ENCODE measurements at regions not wholly inside any gene's neighbourhood (a gene's known extent, or its start where the extent isn't known, plus 50 kb on each side); places are given as distances from the start of the nearest gene placed in this dataset.

DNA sequence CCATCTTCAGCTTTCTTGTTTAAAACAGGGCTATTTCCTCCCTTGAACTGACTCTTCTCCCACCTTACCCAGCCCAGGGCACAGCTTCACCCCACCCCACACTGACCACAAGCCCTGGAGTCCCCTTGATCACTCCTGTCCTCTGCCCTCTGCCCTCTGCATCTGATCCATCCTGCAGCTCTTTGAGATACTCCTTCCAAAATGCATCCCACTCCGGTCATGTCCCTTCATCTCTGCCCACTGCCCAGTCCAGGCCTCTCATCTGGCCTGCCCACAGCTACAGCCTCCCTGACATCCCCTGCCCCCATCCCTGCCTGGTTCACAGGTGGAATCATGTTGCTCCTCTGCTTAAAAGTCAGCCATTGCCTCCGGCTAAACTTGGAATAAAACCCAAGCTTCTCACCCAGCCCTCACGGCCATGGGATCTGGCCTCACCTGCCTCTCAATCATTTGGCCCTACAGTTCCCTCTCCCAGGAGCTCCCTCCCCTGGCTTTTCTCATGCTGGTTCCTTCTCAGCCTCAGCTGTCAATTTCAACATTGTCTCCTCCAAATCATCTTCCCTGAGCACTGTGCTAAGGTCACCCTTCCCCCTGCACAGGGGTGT lies 202.0 kb downstream of the MATN1 start:
- H3K9me3 ChIP-seq (ENCODE audit: insufficient read depth, low read depth, low read length) = no peaks in the 10 kb centered on the region; the same call in 1 of the 2 replicates
- no peak overlapping the region for H3K4me3 ChIP-seq (ENCODE audit: low read length, poor library complexity, severe bottlenecking)
- H3K9ac ChIP-seq (ENCODE audit: low read depth, low read length, poor library complexity, severe bottlenecking) = no peak overlapping the region
- no peaks in the 10 kb centered on the region for H3K36me3 ChIP-seq (ENCODE audit: insufficient read depth, low read length)
- H4K20me1 ChIP-seq (ENCODE audit: insufficient read depth, low read length, poor library complexity, severe bottlenecking) = no peaks in the 10 kb centered on the region
- no peak overlapping the region for H3K4me2 ChIP-seq (ENCODE audit: low read depth, low read length, poor library complexity, severe bottlenecking)
- H3K79me2 ChIP-seq (ENCODE audit: insufficient read depth, low read length) = no peaks in the 10 kb centered on the region
- H3K9me2 ChIP-seq (replicated peaks; ENCODE audit: low read depth, low read length) = no peaks in the 10 kb centered on the region
- no peaks in the 10 kb centered on the region for H3K4me1 ChIP-seq (ENCODE audit: insufficient read depth, low read length, poor library complexity, severe bottlenecking)
- no peaks in the 10 kb centered on the region for H3F3A ChIP-seq (ENCODE audit: low read depth)
- no peaks in the 10 kb centered on the region for H3K27me3 ChIP-seq (ENCODE audit: insufficient read depth, low read length, poor library complexity, severe bottlenecking)
- TF ChIP-seq, protein P1, sequence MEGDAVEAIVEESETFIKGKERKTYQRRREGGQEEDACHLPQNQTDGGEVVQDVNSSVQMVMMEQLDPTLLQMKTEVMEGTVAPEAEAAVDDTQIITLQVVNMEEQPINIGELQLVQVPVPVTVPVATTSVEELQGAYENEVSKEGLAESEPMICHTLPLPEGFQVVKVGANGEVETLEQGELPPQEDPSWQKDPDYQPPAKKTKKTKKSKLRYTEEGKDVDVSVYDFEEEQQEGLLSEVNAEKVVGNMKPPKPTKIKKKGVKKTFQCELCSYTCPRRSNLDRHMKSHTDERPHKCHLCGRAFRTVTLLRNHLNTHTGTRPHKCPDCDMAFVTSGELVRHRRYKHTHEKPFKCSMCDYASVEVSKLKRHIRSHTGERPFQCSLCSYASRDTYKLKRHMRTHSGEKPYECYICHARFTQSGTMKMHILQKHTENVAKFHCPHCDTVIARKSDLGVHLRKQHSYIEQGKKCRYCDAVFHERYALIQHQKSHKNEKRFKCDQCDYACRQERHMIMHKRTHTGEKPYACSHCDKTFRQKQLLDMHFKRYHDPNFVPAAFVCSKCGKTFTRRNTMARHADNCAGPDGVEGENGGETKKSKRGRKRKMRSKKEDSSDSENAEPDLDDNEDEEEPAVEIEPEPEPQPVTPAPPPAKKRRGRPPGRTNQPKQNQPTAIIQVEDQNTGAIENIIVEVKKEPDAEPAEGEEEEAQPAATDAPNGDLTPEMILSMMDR (conservative IDR thresholded peaks at IDR 0.05; ENCODE audit: low read length) = no peak
- no peak for TF ChIP-seq EZH2phosphoT487 (IDR thresholded peaks at IDR 0.05; ENCODE audit: borderline replicate concordance)
- H2AFZ ChIP-seq (ENCODE audit: low read length) = no peak overlapping the region

DNA sequence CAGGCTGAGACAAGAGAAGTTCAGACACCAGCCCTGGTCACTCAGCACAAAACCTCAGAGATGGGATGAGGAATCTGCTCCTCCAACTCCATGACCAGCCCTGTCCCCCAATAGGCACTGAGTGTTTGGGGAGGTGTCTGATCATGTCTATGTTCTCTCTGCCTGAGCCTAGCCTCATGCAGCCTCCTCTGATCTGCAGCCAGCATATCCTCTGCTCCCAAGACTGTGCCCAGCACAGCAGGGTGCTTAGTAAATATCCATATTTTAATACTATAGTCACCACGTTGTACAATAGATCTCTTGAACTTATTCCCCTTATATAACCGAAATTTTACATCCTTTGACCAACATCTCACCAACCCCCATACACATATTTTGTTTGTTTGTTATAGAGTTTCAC lies 202.9 kb downstream of the MATN1 start:
- Histone ChIP-seq H4K20me1 (ENCODE audit: insufficient read depth, low read length, poor library complexity, severe bottlenecking) (no peaks in the 10 kb centered on the region), H3K4me3 (ENCODE audit: low read length, poor library complexity, severe bottlenecking) (no peak overlapping the region), H3K4me2 (ENCODE audit: low read depth, low read length, poor library complexity, severe bottlenecking) (no peak overlapping the region), H3F3A (ENCODE audit: low read depth) (no peaks in the 10 kb centered on the region), H3K4me1 (ENCODE audit: insufficient read depth, low read length, poor library complexity, severe bottlenecking) (no peaks in the 10 kb centered on the region), H3K27me3 (ENCODE audit: insufficient read depth, low read length, poor library complexity, severe bottlenecking) (no peaks in the 10 kb centered on the region), H3K36me3 (ENCODE audit: insufficient read depth, low read length) (no peaks in the 10 kb centered on the region), H3K9ac (ENCODE audit: low read depth, low read length, poor library complexity, severe bottlenecking) (no peak overlapping the region), H2AFZ (ENCODE audit: low read length) (no peak overlapping the region), H3K9me2 (replicated peaks; ENCODE audit: low read depth, low read length) (no peaks in the 10 kb centered on the region), H3K9me3 (ENCODE audit: insufficient read depth, low read depth, low read length) (no peaks in the 10 kb centered on the region; the same call in 1 of the 2 replicates), H3K79me2 (ENCODE audit: insufficient read depth, low read length) (no peaks in the 10 kb centered on the region)
- TF ChIP-seq EZH2phosphoT487 (IDR thresholded peaks at IDR 0.05; ENCODE audit: borderline replicate concordance) = no peak
- TF ChIP-seq, protein P1 (conservative IDR thresholded peaks at IDR 0.05; ENCODE audit: low read length) = no peak

DNA sequence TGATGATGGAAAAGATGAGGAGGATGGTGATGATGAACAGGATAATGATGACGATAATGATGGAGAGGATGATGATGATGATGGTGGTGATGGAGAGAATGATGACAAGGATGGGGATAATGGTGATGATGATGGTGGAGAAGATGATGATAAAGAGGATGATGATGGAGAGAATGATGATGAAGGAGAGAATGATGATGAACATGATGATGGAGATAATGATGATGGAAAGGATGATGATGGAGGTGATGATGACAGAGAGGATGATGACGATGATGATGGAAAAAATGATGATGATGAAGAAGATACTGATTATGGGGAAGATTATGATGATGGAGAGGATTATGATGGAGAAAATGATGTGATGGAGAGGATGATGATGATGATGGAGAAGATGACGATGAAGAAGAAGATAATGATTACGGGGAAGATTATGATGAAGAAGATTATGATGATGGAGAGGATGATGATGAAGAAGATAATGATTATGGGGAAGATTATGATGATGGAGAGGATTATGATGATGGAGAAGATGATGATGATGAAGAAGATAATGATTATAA lies 204.1 kb downstream of the MATN1 start:
- no peaks in the 10 kb centered on the region for H3F3A ChIP-seq (ENCODE audit: low read depth)
- no peaks in the 10 kb centered on the region for H3K27me3 ChIP-seq (ENCODE audit: insufficient read depth, low read length, poor library complexity, severe bottlenecking)
- H3K9me2 ChIP-seq (replicated peaks; ENCODE audit: low read depth, low read length) = no peaks in the 10 kb centered on the region
- H3K36me3 ChIP-seq (ENCODE audit: insufficient read depth, low read length) = no peaks in the 10 kb centered on the region
- H3K4me2 ChIP-seq (ENCODE audit: low read depth, low read length, poor library complexity, severe bottlenecking) = no peak overlapping the region
- H3K79me2 ChIP-seq (ENCODE audit: insufficient read depth, low read length) = no peaks in the 10 kb centered on the region
- H4K20me1 ChIP-seq (ENCODE audit: insufficient read depth, low read length, poor library complexity, severe bottlenecking) = no peaks in the 10 kb centered on the region
- no peak overlapping the region for H3K9ac ChIP-seq (ENCODE audit: low read depth, low read length, poor library complexity, severe bottlenecking)
- TF ChIP-seq EZH2phosphoT487 (IDR thresholded peaks at IDR 0.05; ENCODE audit: borderline replicate concordance) = no peak
- no peaks in the 10 kb centered on the region for H3K4me1 ChIP-seq (ENCODE audit: insufficient read depth, low read length, poor library complexity, severe bottlenecking)
- H3K9me3 ChIP-seq (ENCODE audit: insufficient read depth, low read depth, low read length) = no peaks in the 10 kb centered on the region; the same call in 1 of the 2 replicates
- H3K4me3 ChIP-seq (ENCODE audit: low read length, poor library complexity, severe bottlenecking) = no peak overlapping the region
- H2AFZ ChIP-seq (ENCODE audit: low read length) = no peak overlapping the region

DNA sequence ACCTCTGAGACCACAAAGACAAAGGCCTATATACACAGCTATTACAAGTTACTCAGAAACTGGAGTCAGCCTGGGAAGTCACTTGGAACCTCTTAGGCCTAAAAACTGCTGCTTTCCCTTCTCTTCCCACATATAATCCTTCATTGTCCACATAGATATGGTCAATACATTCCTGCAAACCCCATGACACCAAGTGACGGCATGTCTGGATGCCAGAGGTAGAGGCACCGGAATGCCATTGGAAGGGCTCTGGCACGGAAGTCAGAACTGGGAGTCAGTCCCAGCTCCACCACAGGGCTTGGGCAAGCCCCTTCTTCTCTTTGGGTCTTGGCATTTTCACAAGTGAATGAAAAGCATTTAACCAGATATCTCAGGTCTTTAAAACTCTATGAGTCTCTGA lies 204.7 kb downstream of the MATN1 start:
- no peak overlapping the region for H3K9ac ChIP-seq (ENCODE audit: low read depth, low read length, poor library complexity, severe bottlenecking)
- no peaks in the 10 kb centered on the region for H4K20me1 ChIP-seq (ENCODE audit: insufficient read depth, low read length, poor library complexity, severe bottlenecking)
- H2AFZ ChIP-seq (ENCODE audit: low read length) = no peak overlapping the region
- no peaks in the 10 kb centered on the region for H3F3A ChIP-seq (ENCODE audit: low read depth)
- H3K9me2 ChIP-seq (replicated peaks; ENCODE audit: low read depth, low read length) = no peaks in the 10 kb centered on the region
- H3K27me3 ChIP-seq (ENCODE audit: insufficient read depth, low read length, poor library complexity, severe bottlenecking) = no peaks in the 10 kb centered on the region
- no peaks in the 10 kb centered on the region for H3K79me2 ChIP-seq (ENCODE audit: insufficient read depth, low read length)
- H3K4me2 ChIP-seq (ENCODE audit: low read depth, low read length, poor library complexity, severe bottlenecking) = no peak overlapping the region
- no peaks in the 10 kb centered on the region for H3K4me1 ChIP-seq (ENCODE audit: insufficient read depth, low read length, poor library complexity, severe bottlenecking)
- no peaks in the 10 kb centered on the region; the same call in 1 of the 2 replicates for H3K9me3 ChIP-seq (ENCODE audit: insufficient read depth, low read depth, low read length)
- TF ChIP-seq, protein P1 (conservative IDR thresholded peaks at IDR 0.05; ENCODE audit: low read length) = no peak
- no peak for TF ChIP-seq EZH2phosphoT487 (IDR thresholded peaks at IDR 0.05; ENCODE audit: borderline replicate concordance)
- no peaks in the 10 kb centered on the region for H3K36me3 ChIP-seq (ENCODE audit: insufficient read depth, low read length)
- H3K4me3 ChIP-seq (ENCODE audit: low read length, poor library complexity, severe bottlenecking) = no peak overlapping the region
